ENCODE measurements at regions not wholly inside any gene's neighbourhood (a gene's known extent, or its start where the extent isn't known, plus 50 kb on each side); places are given as distances from the start of the nearest gene placed in this dataset.

DNA sequence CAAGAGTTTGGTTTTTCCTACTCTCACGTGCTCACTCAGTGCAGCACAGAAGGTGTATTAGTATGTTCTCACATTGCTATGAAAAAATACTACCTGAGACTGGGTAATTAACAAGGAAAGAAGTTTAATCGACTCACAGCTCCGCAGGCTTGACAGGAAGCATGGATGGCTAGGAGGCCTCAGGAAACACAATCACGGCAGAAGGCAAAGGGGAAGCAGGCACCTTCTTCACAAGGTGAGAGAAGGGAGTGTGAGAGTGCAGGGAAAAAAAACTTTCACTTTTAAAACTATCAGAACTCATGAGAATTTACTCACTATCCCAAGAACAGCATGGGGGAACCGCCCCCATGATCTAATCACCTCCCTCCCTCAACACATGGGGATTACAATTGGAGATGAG, 185.8 kb upstream of the TMPO start:
- TF ChIP-seq, protein P1, sequence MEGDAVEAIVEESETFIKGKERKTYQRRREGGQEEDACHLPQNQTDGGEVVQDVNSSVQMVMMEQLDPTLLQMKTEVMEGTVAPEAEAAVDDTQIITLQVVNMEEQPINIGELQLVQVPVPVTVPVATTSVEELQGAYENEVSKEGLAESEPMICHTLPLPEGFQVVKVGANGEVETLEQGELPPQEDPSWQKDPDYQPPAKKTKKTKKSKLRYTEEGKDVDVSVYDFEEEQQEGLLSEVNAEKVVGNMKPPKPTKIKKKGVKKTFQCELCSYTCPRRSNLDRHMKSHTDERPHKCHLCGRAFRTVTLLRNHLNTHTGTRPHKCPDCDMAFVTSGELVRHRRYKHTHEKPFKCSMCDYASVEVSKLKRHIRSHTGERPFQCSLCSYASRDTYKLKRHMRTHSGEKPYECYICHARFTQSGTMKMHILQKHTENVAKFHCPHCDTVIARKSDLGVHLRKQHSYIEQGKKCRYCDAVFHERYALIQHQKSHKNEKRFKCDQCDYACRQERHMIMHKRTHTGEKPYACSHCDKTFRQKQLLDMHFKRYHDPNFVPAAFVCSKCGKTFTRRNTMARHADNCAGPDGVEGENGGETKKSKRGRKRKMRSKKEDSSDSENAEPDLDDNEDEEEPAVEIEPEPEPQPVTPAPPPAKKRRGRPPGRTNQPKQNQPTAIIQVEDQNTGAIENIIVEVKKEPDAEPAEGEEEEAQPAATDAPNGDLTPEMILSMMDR (IDR thresholded peaks at IDR 0.05; ENCODE audit: low read depth, low read length) = no peak
- no peak for TF ChIP-seq EZH2phosphoT487 (IDR thresholded peaks at IDR 0.05; ENCODE audit: low read depth)

All from OCI-LY3 (cell line).